H9 (cell line): ENCODE measurements at regions not wholly inside any gene's neighbourhood (a gene's known extent, or its start where the extent isn't known, plus 50 kb on each side); places are given as distances from the start of the nearest gene placed in this dataset.

Experiments used
- DNase-seq: peaks from one replicate; pipeline ENCODE4 v3.0.0-alpha.2; 2017
- H2AFZ ChIP-seq: one replicate; pipeline ENCODE4 v1.6.1; 2013; ENCODE audit warnings: mild to moderate bottlenecking, low read length, control low read depth, moderate library complexity
- H2AK5ac ChIP-seq: 2 replicates; pipeline ENCODE4 v1.6.1; 2013; ENCODE audit warnings: low read length, control low read depth, mixed read lengths; ENCODE audit not compliant: insufficient read length
- H2BK120ac ChIP-seq: one replicate; pipeline ENCODE4 v1.6.1; 2013; ENCODE audit warnings: low read depth, mild to moderate bottlenecking, low read length, control low read depth, inconsistent platforms; ENCODE audit not compliant: poor library complexity, severe bottlenecking
- H2BK12ac ChIP-seq: 2 replicates; pipeline ENCODE4 v1.6.1; 2013; ENCODE audit warnings: low read length, control low read depth, mixed read lengths, low read depth; ENCODE audit not compliant: insufficient read length
- H2BK15ac ChIP-seq: 2 replicates; pipeline ENCODE4 v1.6.1; 2013; ENCODE audit warnings: low read depth, low read length, control low read depth
- H2BK20ac ChIP-seq: one replicate; pipeline ENCODE4 v1.6.1; 2013; ENCODE audit warnings: low read depth, mild to moderate bottlenecking, low read length, control low read depth, inconsistent platforms; ENCODE audit not compliant: poor library complexity, severe bottlenecking
- H2BK5ac ChIP-seq: 2 replicates; pipeline ENCODE4 v1.6.1; 2013; ENCODE audit warnings: low read length, control low read depth, mixed read lengths; ENCODE audit not compliant: insufficient read length
- H3K14ac ChIP-seq: 2 replicates; pipeline ENCODE4 v1.6.1; 2013; ENCODE audit warnings: low read length, control low read depth; ENCODE audit not compliant: insufficient read depth
- H3K18ac ChIP-seq: 2 replicates; pipeline ENCODE4 v1.6.1; 2013; ENCODE audit warnings: low read depth, mild to moderate bottlenecking, mixed read lengths, low read length, control low read depth; ENCODE audit not compliant: insufficient read length
- H3K23ac ChIP-seq: 2 replicates; pipeline ENCODE4 v1.6.1; 2013; ENCODE audit warnings: low read length, control low read depth, mixed read lengths, low read depth; ENCODE audit not compliant: insufficient read length
- H3K23me2 ChIP-seq: 2 replicates; pipeline ENCODE4 v1.6.1; 2013; ENCODE audit warnings: low read depth, mild to moderate bottlenecking, mixed read lengths, low read length, control low read depth; ENCODE audit not compliant: insufficient read length, poor library complexity, severe bottlenecking
- H3K27ac ChIP-seq: 2 replicates; pipeline ENCODE4 v1.5.1; 2013; ENCODE audit warnings: low read length, control low read depth, mixed read lengths, low read depth; ENCODE audit not compliant: insufficient read length
- H3K27me3 ChIP-seq: 2 replicates; pipeline ENCODE4 v1.6.1; 2013; ENCODE audit warnings: low read length, control low read depth, inconsistent platforms; ENCODE audit not compliant: insufficient read depth
- H3K4ac ChIP-seq: 2 replicates; pipeline ENCODE4 v1.6.1; 2013; ENCODE audit warnings: low read depth, mild to moderate bottlenecking, control low read depth, inconsistent platforms, low read length, moderate library complexity
- H3K4me1 ChIP-seq: 2 replicates; pipeline ENCODE4 v1.6.1; 2013; ENCODE audit warnings: low read length, control low read depth, inconsistent platforms; ENCODE audit not compliant: insufficient read depth
- H3K4me2 ChIP-seq: 2 replicates; pipeline ENCODE4 v1.6.1; 2013; ENCODE audit warnings: low read length, control low read depth, mixed read lengths; ENCODE audit not compliant: insufficient read length, insufficient read depth
- H3K56ac ChIP-seq: 2 replicates; pipeline ENCODE4 v1.6.1; 2013; ENCODE audit warnings: low read depth, mild to moderate bottlenecking, mixed read lengths, low read length, control low read depth; ENCODE audit not compliant: insufficient read length
- H3K79me1 ChIP-seq: 2 replicates; pipeline ENCODE4 v1.6.1; 2013; ENCODE audit warnings: low read depth, mild to moderate bottlenecking, moderate library complexity, low read length, control low read depth, inconsistent platforms; ENCODE audit not compliant: insufficient read depth, poor library complexity, severe bottlenecking
- H3K79me2 ChIP-seq: 2 replicates; pipeline ENCODE4 v1.6.1; 2013; ENCODE audit warnings: low read length, control low read depth, inconsistent platforms; ENCODE audit not compliant: insufficient read depth
- H3K9ac ChIP-seq: 2 replicates; pipeline ENCODE4 v1.6.1; 2013; ENCODE audit warnings: low read length, control low read depth, mixed read lengths; ENCODE audit not compliant: insufficient read length; ENCODE audit errors: extremely low read depth
- H3K9me3 ChIP-seq: one replicate; pipeline ENCODE4 v1.6.1; 2013; ENCODE audit warnings: low read depth, low read length, inconsistent platforms; ENCODE audit not compliant: control insufficient read depth
- H3T11ph ChIP-seq: one replicate; pipeline ENCODE4 v1.6.1; 2013; ENCODE audit warnings: mild to moderate bottlenecking, low read length, control low read depth, inconsistent platforms
- H4K20me1 ChIP-seq: one replicate; pipeline ENCODE4 v1.6.1; 2013; ENCODE audit not compliant: control insufficient read depth, insufficient read length, insufficient read depth
- H4K5ac ChIP-seq: 2 replicates; pipeline ENCODE4 v1.6.1; 2013; ENCODE audit warnings: low read depth, mild to moderate bottlenecking, mixed read lengths, low read length, control low read depth; ENCODE audit not compliant: insufficient read length
- H4K8ac ChIP-seq: replicated peaks from 2 replicates; pipeline ENCODE4 v1.6.1; 2013; ENCODE audit warnings: low read length, control low read depth, mixed read lengths, low read depth; ENCODE audit not compliant: insufficient read length
- H4K91ac ChIP-seq: 2 replicates; pipeline ENCODE4 v1.6.1; 2013; ENCODE audit warnings: low read depth, mild to moderate bottlenecking, moderate library complexity, mixed read lengths, low read length, control low read depth; ENCODE audit not compliant: insufficient read length
- H3K27ac Mint-ChIP-seq, 3 experiments: 2 replicates in 2 of 3; 3 replicates in 1 of 3; pipeline ENCODE4 v1.8.0; 2020 to 2021; ENCODE audit warnings: mixed read lengths in 3 of 3, mild to moderate bottlenecking in 1 of 3, moderate library complexity in 1 of 3
- H3K27me3 Mint-ChIP-seq: 2 replicates; pipeline ENCODE4 v1.8.0; 2021; ENCODE audit warnings: low read depth, mild to moderate bottlenecking, moderate library complexity, mixed read lengths
- H3K36me3 Mint-ChIP-seq, 3 experiments: 2 replicates in 2 of 3; 3 replicates in 1 of 3; pipeline ENCODE4 v1.8.0; 2020 to 2021; ENCODE audit warnings: low read depth in 3 of 3, mixed read lengths in 3 of 3; ENCODE audit not compliant: insufficient read depth in 1 of 3
- H3K4me1 Mint-ChIP-seq, 2 experiments: 2 replicates each; pipeline ENCODE4 v1.8.0; 2020; ENCODE audit warnings: mixed read lengths in 2 of 2
- H3K4me3 Mint-ChIP-seq, 2 experiments: 2 replicates in 1 of 2; 3 replicates in 1 of 2; pipeline ENCODE4 v1.8.0; 2020 to 2021; ENCODE audit warnings: mild to moderate bottlenecking in 2 of 2, mixed read lengths in 2 of 2, moderate library complexity in 1 of 2
- H3K9me3 Mint-ChIP-seq, 2 experiments: 2 replicates in 1 of 2; 3 replicates in 1 of 2; pipeline ENCODE4 v1.8.0; 2020; ENCODE audit warnings: mild to moderate bottlenecking in 2 of 2, mixed read lengths in 2 of 2, moderate library complexity in 1 of 2
- WGBS: extraction: QIAGEN DNeasy Blood & Tissue Kit; methylation state at CpG from one replicate; pipeline ENCODE4 v1.1.7; 2013; ENCODE audit warnings: missing lambda C conversion rate, low lambda C conversion rate, mixed read lengths; ENCODE audit not compliant: insufficient read length; ENCODE audit errors: extremely low coverage; 5-methylcytosine and 5-hydroxymethylcytosine counted together
- TF ChIP-seq, protein P1 (sequence below): fragments of 200-600 bp; sonication (generic); conservative IDR thresholded peaks from 3 replicates; pipeline ENCODE4 v1.8.0; 2021; ENCODE audit warnings: antibody characterized with exemption, mild to moderate bottlenecking

DNA sequence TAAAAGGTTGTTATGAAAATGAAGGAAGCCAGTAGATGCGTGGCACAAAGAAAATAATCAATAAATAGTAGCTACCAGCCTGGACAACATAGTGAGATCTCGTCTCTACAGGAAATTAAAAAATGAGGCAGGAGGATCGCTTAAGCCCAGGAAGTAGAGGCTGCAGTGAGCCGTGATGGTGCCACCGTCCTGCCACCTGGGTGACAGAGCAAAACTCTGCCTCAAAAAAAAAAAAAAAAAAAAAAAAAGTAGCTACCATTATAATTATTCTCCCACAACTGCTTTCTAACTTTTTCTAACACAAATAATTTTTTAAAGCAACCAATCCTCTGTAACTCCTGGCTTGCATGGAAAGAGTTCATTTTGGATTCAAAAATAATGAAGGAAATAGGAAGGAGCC lies 133.0 kb downstream of the NDUFA12 start:
- H3K27me3 Mint-ChIP-seq = peaks cover 49% of the 10 kb centered on the region
- no peak overlapping the region for H3K56ac ChIP-seq
- no peak overlapping the region for H2AFZ ChIP-seq

More for the DNA sequence above, 133.0 kb downstream of the NDUFA12 start:
- no peaks in the 10 kb centered on the region; a peak in 1 of 7 replicates for H3K36me3 Mint-ChIP-seq
- no peak overlapping the region for H3K27ac ChIP-seq
- H3K4me1 Mint-ChIP-seq = peaks cover 23 to 27% of the 10 kb centered on the region in 2 experiments
- no peak overlapping the region for H2AK5ac ChIP-seq
- H3K23me2 ChIP-seq = peaks cover 3% of the 10 kb centered on the region
- no peak overlapping the region for H3K9ac ChIP-seq
- no peak overlapping the region for H2BK15ac ChIP-seq
- no peaks in the 10 kb centered on the region for H4K20me1 ChIP-seq
- H3K4me3 Mint-ChIP-seq = no peak overlapping the region
- no peak for DNase-seq
- H3K27me3 ChIP-seq = peaks cover 23% of the 10 kb centered on the region
- H3K4me2 ChIP-seq = no peak overlapping the region
- no peak overlapping the region for H4K5ac ChIP-seq
- H2BK12ac ChIP-seq = no peak overlapping the region
- H3K79me1 ChIP-seq = no peaks in the 10 kb centered on the region
- no CpG with 5 or more reads among the region's 5 CpGs for WGBS
- H3K79me2 ChIP-seq = no peaks in the 10 kb centered on the region
- H2BK120ac ChIP-seq = no peak overlapping the region
- TF ChIP-seq, protein P1, sequence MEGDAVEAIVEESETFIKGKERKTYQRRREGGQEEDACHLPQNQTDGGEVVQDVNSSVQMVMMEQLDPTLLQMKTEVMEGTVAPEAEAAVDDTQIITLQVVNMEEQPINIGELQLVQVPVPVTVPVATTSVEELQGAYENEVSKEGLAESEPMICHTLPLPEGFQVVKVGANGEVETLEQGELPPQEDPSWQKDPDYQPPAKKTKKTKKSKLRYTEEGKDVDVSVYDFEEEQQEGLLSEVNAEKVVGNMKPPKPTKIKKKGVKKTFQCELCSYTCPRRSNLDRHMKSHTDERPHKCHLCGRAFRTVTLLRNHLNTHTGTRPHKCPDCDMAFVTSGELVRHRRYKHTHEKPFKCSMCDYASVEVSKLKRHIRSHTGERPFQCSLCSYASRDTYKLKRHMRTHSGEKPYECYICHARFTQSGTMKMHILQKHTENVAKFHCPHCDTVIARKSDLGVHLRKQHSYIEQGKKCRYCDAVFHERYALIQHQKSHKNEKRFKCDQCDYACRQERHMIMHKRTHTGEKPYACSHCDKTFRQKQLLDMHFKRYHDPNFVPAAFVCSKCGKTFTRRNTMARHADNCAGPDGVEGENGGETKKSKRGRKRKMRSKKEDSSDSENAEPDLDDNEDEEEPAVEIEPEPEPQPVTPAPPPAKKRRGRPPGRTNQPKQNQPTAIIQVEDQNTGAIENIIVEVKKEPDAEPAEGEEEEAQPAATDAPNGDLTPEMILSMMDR = no peak
- H3K9me3 ChIP-seq = no peaks in the 10 kb centered on the region
- H2BK20ac ChIP-seq = no peak overlapping the region
- H3T11ph ChIP-seq = no peak overlapping the region
- no peak overlapping the region for H3K14ac ChIP-seq
- H3K27ac Mint-ChIP-seq = no peak overlapping the region
- H2BK5ac ChIP-seq = no peak overlapping the region
- H3K4ac ChIP-seq = no peak overlapping the region
- H3K23ac ChIP-seq = no peak overlapping the region
- no peak overlapping the region for H4K8ac ChIP-seq
- no peaks in the 10 kb centered on the region for H3K9me3 Mint-ChIP-seq
- no peak overlapping the region for H3K18ac ChIP-seq
- H4K91ac ChIP-seq = no peak overlapping the region
- peaks cover 2% of the 10 kb centered on the region; the same call in 1 of the 2 replicates for H3K4me1 ChIP-seq
